ENCODE measurements at regions not wholly inside any gene's neighbourhood (a gene's known extent, or its start where the extent isn't known, plus 50 kb on each side); places are given as distances from the start of the nearest gene placed in this dataset.

- TF ChIP-seq, protein P1, sequence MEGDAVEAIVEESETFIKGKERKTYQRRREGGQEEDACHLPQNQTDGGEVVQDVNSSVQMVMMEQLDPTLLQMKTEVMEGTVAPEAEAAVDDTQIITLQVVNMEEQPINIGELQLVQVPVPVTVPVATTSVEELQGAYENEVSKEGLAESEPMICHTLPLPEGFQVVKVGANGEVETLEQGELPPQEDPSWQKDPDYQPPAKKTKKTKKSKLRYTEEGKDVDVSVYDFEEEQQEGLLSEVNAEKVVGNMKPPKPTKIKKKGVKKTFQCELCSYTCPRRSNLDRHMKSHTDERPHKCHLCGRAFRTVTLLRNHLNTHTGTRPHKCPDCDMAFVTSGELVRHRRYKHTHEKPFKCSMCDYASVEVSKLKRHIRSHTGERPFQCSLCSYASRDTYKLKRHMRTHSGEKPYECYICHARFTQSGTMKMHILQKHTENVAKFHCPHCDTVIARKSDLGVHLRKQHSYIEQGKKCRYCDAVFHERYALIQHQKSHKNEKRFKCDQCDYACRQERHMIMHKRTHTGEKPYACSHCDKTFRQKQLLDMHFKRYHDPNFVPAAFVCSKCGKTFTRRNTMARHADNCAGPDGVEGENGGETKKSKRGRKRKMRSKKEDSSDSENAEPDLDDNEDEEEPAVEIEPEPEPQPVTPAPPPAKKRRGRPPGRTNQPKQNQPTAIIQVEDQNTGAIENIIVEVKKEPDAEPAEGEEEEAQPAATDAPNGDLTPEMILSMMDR (IDR thresholded peaks at IDR 0.05; ENCODE audit: low read depth, low read length): no peak
- TF ChIP-seq EZH2phosphoT487 (IDR thresholded peaks at IDR 0.05; ENCODE audit: low read depth): no peak
Observed at GRCh38 chr14:38837343-38838048, 265.5 kb downstream of the SEC23A start.

Measured in OCI-LY3 (cell line).